Esophagus squamous epithelium (tissue), 5 donors: ENCODE measurements at regions not wholly inside any gene's neighbourhood (a gene's known extent, or its start where the extent isn't known, plus 50 kb on each side); places are given as distances from the start of the nearest gene placed in this dataset.

Experiments
- DNase-seq: peaks from one replicate; lab custom pipeline; 2025; lab: John Stamatoyannopoulos, UW
- H3K27ac ChIP-seq, 4 donors: fragments of 200-600 bp; sonication (generic); one replicate each; pipeline ENCODE4 v1.5.1; 2016 to 2019; ENCODE audit warnings: mild to moderate bottlenecking in 1 of 4
- H3K27me3 ChIP-seq, 4 donors: fragments of 200-600 bp; sonication (generic); 1 replicate in 3 of 4; 2 replicates in 1 of 4; pipeline versions ENCODE4 v1.5.1 to v1.6.0; 2017 to 2021; ENCODE audit warnings: antibody characterized with exemption in 1 of 4
- H3K36me3 ChIP-seq, 3 donors: fragments of 200-600 bp; sonication (generic); one replicate each; pipeline ENCODE4 v1.5.1; 2016 to 2019
- H3K4me1 ChIP-seq, 3 donors: fragments of 200-600 bp; sonication (generic); one replicate each; pipeline ENCODE4 v1.5.1; 2017 to 2019
- H3K4me3 ChIP-seq, 4 donors: fragments of 200-600 bp; sonication (generic); 1 replicate in 3 of 4; 2 replicates in 1 of 4; pipeline ENCODE4 v1.5.1; 2016 to 2019; ENCODE audit warnings: mild to moderate bottlenecking in 2 of 4, moderate library complexity in 1 of 4
- H3K9me3 ChIP-seq, 3 donors: fragments of 200-600 bp; sonication (generic); one replicate each; pipeline ENCODE4 v1.5.1; 2016 to 2019
- POLR2A ChIP-seq, 4 donors: fragments of 450-650 bp; IDR thresholded peaks; one replicate each; pipeline ENCODE4 v1.6.1; 2017; ENCODE audit warnings: antibody characterized with exemption in 4 of 4, mild to moderate bottlenecking in 4 of 4, moderate library complexity in 3 of 4
- WGBS, 2 donors: methylation state at CpG; one replicate each; pipeline ENCODE4 v1.1.5; 2018; 5-methylcytosine and 5-hydroxymethylcytosine counted together
- intact Hi-C: fragments of 100-400 bp; cut with DNase I; formaldehyde crosslinking; loops from one replicate; pipeline ENCODE4 v1.15.0; 2022
- TF ChIP-seq, protein P1 (sequence below), 6 experiments: fragments of 450-650 bp in 4 of 6; fragments of 200-600 bp in 2 of 6; sonication (generic) in 2 of 6; IDR thresholded peaks; one replicate each; pipeline ENCODE4 v1.5.1; 2016 to 2019; ENCODE audit warnings: antibody characterized with exemption in 6 of 6, mild to moderate bottlenecking in 4 of 6, moderate library complexity in 4 of 6
- donor health status: DM: yes; HTN: yes; CAD: no.

DNA sequence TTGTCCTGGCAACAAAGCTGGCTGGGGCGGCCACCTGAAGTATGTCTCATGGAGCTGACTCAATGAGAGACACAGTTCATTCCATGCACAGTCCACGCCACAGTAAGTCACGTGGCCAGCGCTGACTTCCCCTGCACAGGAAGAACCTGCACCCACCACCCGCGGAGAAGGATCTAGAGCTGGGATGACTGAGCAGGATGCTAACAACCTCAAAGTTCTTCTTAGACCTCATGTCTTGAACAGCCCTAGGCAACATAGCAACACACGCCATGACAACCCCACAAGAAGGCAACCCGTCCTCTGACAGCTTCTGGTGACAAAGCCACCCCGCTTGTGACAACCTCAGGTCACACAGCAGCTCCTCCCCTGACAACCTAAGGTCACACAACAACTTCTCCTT lies 76.9 kb upstream of the B3GAT1 start:
- no peaks in the 10 kb centered on the region for H3K36me3 ChIP-seq
- no peaks in the 10 kb centered on the region for H3K4me1 ChIP-seq
- no peak for DNase-seq
- peaks cover 0 to 12% (median 0%) of the 10 kb centered on the region in 4 donors for H3K27me3 ChIP-seq
- H3K27ac ChIP-seq = no peak overlapping the region
- 45 to 83% methylated on average over 1 to 3 of the region's 9 CpGs for WGBS, 2 donors
- H3K9me3 ChIP-seq = no peaks in the 10 kb centered on the region
- intact Hi-C loops = no loop called here
- TF ChIP-seq, protein P1, sequence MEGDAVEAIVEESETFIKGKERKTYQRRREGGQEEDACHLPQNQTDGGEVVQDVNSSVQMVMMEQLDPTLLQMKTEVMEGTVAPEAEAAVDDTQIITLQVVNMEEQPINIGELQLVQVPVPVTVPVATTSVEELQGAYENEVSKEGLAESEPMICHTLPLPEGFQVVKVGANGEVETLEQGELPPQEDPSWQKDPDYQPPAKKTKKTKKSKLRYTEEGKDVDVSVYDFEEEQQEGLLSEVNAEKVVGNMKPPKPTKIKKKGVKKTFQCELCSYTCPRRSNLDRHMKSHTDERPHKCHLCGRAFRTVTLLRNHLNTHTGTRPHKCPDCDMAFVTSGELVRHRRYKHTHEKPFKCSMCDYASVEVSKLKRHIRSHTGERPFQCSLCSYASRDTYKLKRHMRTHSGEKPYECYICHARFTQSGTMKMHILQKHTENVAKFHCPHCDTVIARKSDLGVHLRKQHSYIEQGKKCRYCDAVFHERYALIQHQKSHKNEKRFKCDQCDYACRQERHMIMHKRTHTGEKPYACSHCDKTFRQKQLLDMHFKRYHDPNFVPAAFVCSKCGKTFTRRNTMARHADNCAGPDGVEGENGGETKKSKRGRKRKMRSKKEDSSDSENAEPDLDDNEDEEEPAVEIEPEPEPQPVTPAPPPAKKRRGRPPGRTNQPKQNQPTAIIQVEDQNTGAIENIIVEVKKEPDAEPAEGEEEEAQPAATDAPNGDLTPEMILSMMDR (IDR thresholded peaks at IDR 0.05) = no peak
- no peak for TF ChIP-seq POLR2A (IDR thresholded peaks at IDR 0.05)
- H3K4me3 ChIP-seq = no peak overlapping the region

DNA sequence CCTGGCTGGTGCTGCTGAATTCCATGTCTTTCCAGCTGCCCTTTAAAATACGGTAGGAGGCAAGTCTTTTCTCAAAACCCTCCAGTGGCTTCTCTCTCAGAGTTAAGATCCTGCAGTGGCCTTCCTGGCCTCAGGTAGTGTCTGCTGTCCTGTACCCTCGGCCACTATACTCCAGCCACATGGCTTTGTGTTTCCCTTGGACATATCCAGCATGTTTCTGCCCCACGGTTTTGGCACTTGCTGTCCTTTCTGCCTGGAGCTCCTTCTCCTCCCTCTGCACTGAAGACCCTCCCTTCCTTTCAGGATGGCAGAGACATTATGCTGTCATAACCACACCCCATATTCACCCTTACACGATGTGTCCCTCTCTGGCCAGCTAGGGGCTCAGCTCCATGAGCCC lies 76.5 kb upstream of the B3GAT1 start:
- H3K9me3 ChIP-seq = no peaks in the 10 kb centered on the region
- intact Hi-C loops = no loop called here
- TF ChIP-seq, protein P1 (IDR thresholded peaks at IDR 0.05) = no peak
- no peak for TF ChIP-seq POLR2A (IDR thresholded peaks at IDR 0.05)
- H3K27me3 ChIP-seq = peaks cover 0 to 12% (median 0%) of the 10 kb centered on the region in 4 donors
- H3K36me3 ChIP-seq = no peaks in the 10 kb centered on the region
- H3K4me3 ChIP-seq = no peak overlapping the region
- WGBS, 2 donors = 51 to 56% methylated on average over 4 of the region's 4 CpGs
- no peak overlapping the region for H3K27ac ChIP-seq
- no peak for DNase-seq
- no peaks in the 10 kb centered on the region for H3K4me1 ChIP-seq

DNA sequence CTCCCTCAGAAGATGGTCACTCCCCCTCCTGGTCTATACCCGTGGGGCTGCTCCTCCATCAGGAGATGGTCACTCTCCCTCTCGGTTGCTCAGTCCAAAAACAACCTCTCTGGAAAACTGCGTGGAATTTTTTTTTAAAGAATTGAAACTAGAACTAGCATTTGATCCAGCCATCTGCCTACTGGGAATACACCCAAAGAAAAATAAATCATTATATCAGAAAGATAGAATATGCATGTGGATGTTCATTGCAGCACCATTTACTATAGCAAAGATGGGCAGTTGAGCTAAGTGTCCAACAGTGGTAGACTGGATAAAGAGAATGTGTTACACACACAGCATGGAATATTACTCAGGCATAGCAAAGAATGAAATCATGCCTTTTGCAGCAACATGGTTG lies 75.7 kb upstream of the B3GAT1 start:
- 36 to 73% methylated on average over 2 to 3 of the region's 3 CpGs for WGBS, 2 donors
- TF ChIP-seq POLR2A (IDR thresholded peaks at IDR 0.05) = no peak
- TF ChIP-seq, protein P1 (IDR thresholded peaks at IDR 0.05) = no peak
- Histone ChIP-seq H3K9me3 (no peaks in the 10 kb centered on the region), H3K27ac (no peak overlapping the region), H3K4me1 (no peaks in the 10 kb centered on the region), H3K27me3 (peaks cover 0 to 12% (median 0%) of the 10 kb centered on the region in 4 donors), H3K36me3 (no peaks in the 10 kb centered on the region), H3K4me3 (no peak overlapping the region)
- intact Hi-C loops = no loop called here
- DNase-seq = no peak

DNA sequence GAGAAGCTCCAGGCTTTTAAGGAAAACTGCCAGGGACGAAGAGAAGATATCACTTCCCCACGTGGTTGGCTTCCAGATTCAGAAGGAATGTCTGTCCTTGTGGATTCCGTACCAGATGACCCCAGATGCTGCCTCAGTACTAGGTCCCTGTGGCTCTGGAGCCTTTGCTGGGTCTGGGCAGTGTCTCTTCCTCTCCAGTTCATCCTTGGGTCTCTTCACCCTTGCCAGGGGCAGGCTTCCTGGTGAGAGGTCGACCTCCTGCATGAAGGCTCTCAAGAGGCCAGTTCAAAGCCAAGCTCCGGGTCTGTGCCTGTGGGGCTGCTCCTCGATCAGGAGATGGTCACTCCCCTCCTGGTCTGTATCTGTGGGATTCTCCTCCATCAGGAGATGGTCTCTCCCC lies 74.7 kb upstream of the B3GAT1 start:
- intact Hi-C loops = no loop called here
- no peaks in the 10 kb centered on the region for H3K36me3 ChIP-seq
- 57% methylated on average over 4 of the region's 6 CpGs; no CpG with 5 or more reads in 1 of the 2 donors for WGBS, 2 donors
- TF ChIP-seq, protein P1 (IDR thresholded peaks at IDR 0.05) = no peak
- no peak for TF ChIP-seq POLR2A (IDR thresholded peaks at IDR 0.05)
- H3K4me3 ChIP-seq = no peak overlapping the region
- H3K27me3 ChIP-seq = peaks cover 0 to 12% (median 0%) of the 10 kb centered on the region in 4 donors
- no peak for DNase-seq
- H3K4me1 ChIP-seq = no peaks in the 10 kb centered on the region
- H3K27ac ChIP-seq = no peak overlapping the region
- no peaks in the 10 kb centered on the region for H3K9me3 ChIP-seq

DNA sequence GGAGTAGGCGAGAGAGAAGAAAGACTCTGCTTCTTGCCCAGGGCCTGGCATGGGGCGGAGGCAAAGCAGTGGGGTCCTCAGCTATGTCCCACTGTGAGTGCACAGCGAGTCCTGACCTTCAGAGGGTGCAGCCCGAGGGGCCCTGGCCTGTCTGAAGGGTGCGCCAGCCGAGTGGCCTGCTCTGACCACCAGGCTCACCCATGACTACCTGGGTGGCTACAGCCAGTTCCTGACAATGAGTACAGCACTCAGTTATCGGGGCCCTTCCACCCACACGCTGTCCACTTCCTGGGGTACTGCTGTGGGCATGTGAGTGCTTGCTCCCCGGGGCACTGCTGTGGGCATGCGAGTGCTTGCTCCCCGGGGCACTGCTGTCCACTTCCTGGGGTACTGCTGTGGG lies 74.1 kb upstream of the B3GAT1 start:
- DNase-seq = no peak
- Histone ChIP-seq H3K27ac (no peak overlapping the region), H3K27me3 (peaks cover 0 to 12% (median 0%) of the 10 kb centered on the region in 4 donors), H3K4me3 (no peak overlapping the region), H3K4me1 (no peaks in the 10 kb centered on the region), H3K36me3 (no peaks in the 10 kb centered on the region), H3K9me3 (no peaks in the 10 kb centered on the region)
- TF ChIP-seq POLR2A (IDR thresholded peaks at IDR 0.05) = no peak
- TF ChIP-seq, protein P1 (IDR thresholded peaks at IDR 0.05) = no peak
- WGBS, 2 donors = 71 to 80% methylated on average over 6 of the region's 11 CpGs
- intact Hi-C loops = no loop called here
